ENCODE measurements at regions not wholly inside any gene's neighbourhood (a gene's known extent, or its start where the extent isn't known, plus 50 kb on each side); places are given as distances from the start of the nearest gene placed in this dataset.

DNA sequence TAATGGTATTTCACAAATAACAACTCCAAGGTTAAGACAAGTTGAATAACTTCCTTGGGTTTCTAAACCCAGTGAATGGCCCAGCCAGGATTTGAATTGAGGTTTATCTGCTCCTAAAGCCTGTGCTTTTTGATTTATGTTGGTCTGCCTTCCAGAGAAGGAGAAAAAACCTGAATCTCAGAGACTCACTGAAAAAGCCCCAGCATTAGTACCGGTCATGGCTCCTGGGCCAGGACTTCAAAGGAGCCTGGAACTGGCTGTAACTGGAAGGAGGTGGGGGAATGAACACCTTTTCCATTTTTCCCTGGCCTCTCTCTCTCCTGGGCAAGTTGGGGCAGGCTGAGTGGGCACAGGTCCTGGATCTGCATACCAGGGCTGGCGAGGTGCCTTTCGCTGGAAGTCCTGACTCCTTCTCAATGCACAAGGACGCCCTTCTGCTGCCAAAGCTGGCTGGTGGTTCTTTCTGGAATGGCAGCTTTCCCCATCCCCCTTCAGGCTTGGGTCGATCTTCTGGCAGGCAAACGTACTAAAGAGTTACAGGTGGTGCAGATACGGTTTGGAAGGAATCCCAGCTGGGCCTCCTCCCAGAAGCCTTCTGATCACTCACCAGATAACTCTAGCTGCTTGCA lies 268.2 kb downstream of the PTEN start:
- Histone ChIP-seq H3K27me3 (ENCODE audit: insufficient read depth, poor library complexity, severe bottlenecking) (no peaks in the 10 kb centered on the region), H3K36me3 (ENCODE audit: low read depth) (no peaks in the 10 kb centered on the region), H3K9me3 (ENCODE audit: severe bottlenecking) (no peaks in the 10 kb centered on the region), H3K4me1 (ENCODE audit: insufficient read depth, poor library complexity, severe bottlenecking) (peaks cover 12% of the 10 kb centered on the region), H3K4me3 (ENCODE audit: severe bottlenecking) (no peak overlapping the region), H3K27ac (ENCODE audit: poor library complexity, severe bottlenecking) (peak overlapping the region; percentile 62)
- DNase-seq (ENCODE audit: low spot score), result peak; percentile 92
- TF ChIP-seq, protein P1, sequence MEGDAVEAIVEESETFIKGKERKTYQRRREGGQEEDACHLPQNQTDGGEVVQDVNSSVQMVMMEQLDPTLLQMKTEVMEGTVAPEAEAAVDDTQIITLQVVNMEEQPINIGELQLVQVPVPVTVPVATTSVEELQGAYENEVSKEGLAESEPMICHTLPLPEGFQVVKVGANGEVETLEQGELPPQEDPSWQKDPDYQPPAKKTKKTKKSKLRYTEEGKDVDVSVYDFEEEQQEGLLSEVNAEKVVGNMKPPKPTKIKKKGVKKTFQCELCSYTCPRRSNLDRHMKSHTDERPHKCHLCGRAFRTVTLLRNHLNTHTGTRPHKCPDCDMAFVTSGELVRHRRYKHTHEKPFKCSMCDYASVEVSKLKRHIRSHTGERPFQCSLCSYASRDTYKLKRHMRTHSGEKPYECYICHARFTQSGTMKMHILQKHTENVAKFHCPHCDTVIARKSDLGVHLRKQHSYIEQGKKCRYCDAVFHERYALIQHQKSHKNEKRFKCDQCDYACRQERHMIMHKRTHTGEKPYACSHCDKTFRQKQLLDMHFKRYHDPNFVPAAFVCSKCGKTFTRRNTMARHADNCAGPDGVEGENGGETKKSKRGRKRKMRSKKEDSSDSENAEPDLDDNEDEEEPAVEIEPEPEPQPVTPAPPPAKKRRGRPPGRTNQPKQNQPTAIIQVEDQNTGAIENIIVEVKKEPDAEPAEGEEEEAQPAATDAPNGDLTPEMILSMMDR (IDR thresholded peaks at IDR 0.05; ENCODE audit: poor library complexity, severe bottlenecking), result peak; percentile 39
- peak; percentile 95 for ATAC-seq (ENCODE audit: low read depth)

DNA sequence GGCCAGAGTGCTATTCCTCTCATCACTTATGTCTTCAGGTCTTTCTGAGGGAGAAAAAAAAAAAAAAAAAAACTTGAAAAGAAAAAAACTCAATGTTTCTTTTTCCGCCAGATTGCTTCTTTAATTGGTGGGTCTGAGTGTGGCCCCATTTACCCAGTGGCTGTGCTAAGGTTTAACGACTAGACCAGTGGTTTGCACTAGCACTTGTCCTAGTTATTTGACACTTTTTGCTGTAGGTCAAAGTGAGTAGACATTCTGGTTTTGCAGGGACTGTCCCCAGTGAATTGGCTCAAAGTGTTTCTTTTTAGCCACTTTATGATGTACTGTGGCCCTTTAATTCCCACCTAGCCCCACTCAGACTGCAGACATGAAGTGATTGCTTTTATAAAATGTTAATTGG lies 273.3 kb downstream of the PTEN start:
- Histone ChIP-seq H3K4me3 (ENCODE audit: severe bottlenecking) (no peak overlapping the region), H3K27ac (ENCODE audit: poor library complexity, severe bottlenecking) (no peak overlapping the region), H3K27me3 (ENCODE audit: insufficient read depth, poor library complexity, severe bottlenecking) (no peaks in the 10 kb centered on the region), H3K9me3 (ENCODE audit: severe bottlenecking) (no peaks in the 10 kb centered on the region), H3K36me3 (ENCODE audit: low read depth) (no peaks in the 10 kb centered on the region), H3K4me1 (ENCODE audit: insufficient read depth, poor library complexity, severe bottlenecking) (peaks cover 5% of the 10 kb centered on the region)
- ATAC-seq (ENCODE audit: low read depth), result no peak
- DNase-seq (ENCODE audit: low spot score), result no peak
- TF ChIP-seq, protein P1 (IDR thresholded peaks at IDR 0.05; ENCODE audit: poor library complexity, severe bottlenecking), result no peak

DNA sequence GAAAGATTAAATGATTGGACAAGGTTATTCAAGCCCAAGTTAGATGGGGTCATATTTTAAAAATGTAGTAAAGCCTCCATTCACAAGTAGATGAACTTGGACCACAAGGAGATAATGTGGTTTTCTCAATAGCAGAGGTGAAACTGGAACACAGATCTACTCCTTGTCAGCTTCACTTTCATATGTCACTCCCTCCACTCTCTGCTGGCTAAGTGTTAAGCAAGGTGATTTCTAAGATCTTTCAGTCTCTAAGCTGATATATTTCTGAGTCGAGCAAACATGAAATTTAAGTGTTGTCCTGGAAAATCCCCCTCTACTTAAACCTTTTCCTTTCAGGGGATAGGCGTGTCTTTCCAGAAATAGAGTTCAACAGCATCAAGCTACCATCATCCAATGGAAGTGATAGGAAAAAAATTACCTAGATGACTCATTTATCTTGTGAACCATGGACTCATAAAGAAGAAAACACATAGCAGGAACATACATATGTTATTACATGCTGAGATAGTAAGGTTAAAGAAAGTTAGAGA lies 275.0 kb downstream of the PTEN start:
- Histone ChIP-seq H3K4me3 (ENCODE audit: severe bottlenecking) (no peak overlapping the region), H3K36me3 (ENCODE audit: low read depth) (no peaks in the 10 kb centered on the region), H3K27me3 (ENCODE audit: insufficient read depth, poor library complexity, severe bottlenecking) (no peaks in the 10 kb centered on the region), H3K4me1 (ENCODE audit: insufficient read depth, poor library complexity, severe bottlenecking) (no peaks in the 10 kb centered on the region), H3K9me3 (ENCODE audit: severe bottlenecking) (no peaks in the 10 kb centered on the region), H3K27ac (ENCODE audit: poor library complexity, severe bottlenecking) (no peak overlapping the region)
- DNase-seq (ENCODE audit: low spot score) (no peak), ATAC-seq (ENCODE audit: low read depth) (no peak)
- TF ChIP-seq, protein P1 (IDR thresholded peaks at IDR 0.05; ENCODE audit: poor library complexity, severe bottlenecking), result no peak

DNA sequence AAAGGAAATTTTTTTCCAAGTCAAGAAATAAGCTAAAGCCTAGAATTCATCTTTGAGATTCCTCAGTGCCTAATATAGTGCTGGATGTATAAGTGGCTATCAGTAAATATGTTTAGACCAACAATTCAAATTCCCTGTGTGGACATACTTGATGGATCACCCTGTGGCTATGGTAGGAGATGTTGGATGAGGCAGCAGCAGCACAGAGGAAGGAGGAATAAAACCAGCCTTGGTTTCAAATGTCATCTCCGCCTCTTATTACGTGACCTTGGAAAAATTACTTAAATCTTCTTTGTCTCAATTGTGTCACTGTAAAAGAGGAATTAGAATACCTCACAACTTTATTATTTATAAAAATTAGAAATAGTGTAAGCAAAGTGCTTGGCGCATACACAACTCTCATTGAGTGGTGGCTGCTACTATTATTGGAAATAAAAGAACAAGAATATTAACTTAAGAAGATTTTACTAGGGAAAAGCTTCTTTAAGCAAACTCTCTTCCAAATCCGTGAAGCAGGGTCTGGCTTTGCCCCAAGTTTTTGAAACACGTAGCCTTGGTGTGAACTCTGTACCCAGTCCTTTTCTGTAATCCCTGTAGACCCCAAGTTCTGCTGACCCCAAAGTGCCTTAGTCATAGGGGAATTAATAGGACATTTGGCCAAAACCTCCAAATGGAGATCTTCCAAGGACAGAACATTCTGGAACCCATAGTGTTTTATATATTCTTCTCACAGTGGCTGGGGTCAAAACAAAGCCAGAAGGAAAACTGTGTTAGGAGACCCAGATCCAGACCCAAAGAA lies 283.8 kb downstream of the PTEN start:
- H3K27me3 ChIP-seq (ENCODE audit: insufficient read depth, poor library complexity, severe bottlenecking), result no peaks in the 10 kb centered on the region
- no peaks in the 10 kb centered on the region for H3K36me3 ChIP-seq (ENCODE audit: low read depth)
- no peak for DNase-seq (ENCODE audit: low spot score)
- H3K4me1 ChIP-seq (ENCODE audit: insufficient read depth, poor library complexity, severe bottlenecking), result peaks cover 14% of the 10 kb centered on the region
- no peak overlapping the region for H3K27ac ChIP-seq (ENCODE audit: poor library complexity, severe bottlenecking)
- H3K4me3 ChIP-seq (ENCODE audit: severe bottlenecking), result no peak overlapping the region
- no peak for ATAC-seq (ENCODE audit: low read depth)
- no peaks in the 10 kb centered on the region for H3K9me3 ChIP-seq (ENCODE audit: severe bottlenecking)
- TF ChIP-seq, protein P1 (IDR thresholded peaks at IDR 0.05; ENCODE audit: poor library complexity, severe bottlenecking), result no peak

All from RWPE2 (cell line).